Fibroblast of pulmonary artery (primary cell): ENCODE measurements at regions not wholly inside any gene's neighbourhood (a gene's known extent, or its start where the extent isn't known, plus 50 kb on each side); places are given as distances from the start of the nearest gene placed in this dataset.

Experiments used
- DNase-seq: peaks from one replicate; pipeline ENCODE4 v3.0.0-alpha.2; 2010; ENCODE audit warnings: low read depth
- H3K4me3 ChIP-seq: replicated peaks from 2 replicates; pipeline ENCODE4 v1.5.1; 2011; ENCODE audit warnings: low read depth, mild to moderate bottlenecking, control low read depth, low read length, moderate library complexity
- CTCF ChIP-seq: IDR thresholded peaks from 2 replicates; pipeline ENCODE4 v1.5.1; 2011; ENCODE audit warnings: mild to moderate bottlenecking, control low read depth, low read length, inconsistent platforms; ENCODE audit errors: missing control alignments

DNA sequence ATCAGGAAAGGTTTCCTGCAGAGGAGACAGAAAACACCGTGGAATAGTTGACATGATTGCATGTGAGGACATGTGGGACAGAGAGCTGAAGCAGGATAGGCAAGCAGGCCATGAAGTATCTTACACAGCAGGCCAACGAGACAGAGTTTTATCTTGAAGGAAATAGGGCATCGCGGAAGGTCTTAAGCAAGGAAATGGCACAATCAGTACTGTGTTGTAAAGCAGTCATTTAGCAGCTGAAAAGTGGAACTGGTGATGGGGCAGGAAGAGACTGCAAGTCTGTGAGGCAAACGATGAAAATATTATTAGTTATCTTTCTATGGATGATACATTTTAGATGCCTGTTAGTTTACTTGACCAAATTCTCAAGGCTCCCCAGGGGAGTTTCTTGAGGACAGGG is 535.1 kb downstream of the SOX2 start:
- H3K4me3 ChIP-seq: no peak overlapping the region
- TF ChIP-seq CTCF: no peak
- DNase-seq: no peak

- no peak overlapping the region for H3K4me3 ChIP-seq
- DNase-seq: no peak
- no peak for TF ChIP-seq CTCF
Measured at GRCh38 chr3:182248349-182248880, 536.7 kb downstream of the SOX2 start.

- no peak overlapping the region for H3K4me3 ChIP-seq
- no peak for TF ChIP-seq CTCF
- DNase-seq: no peak
Measured at GRCh38 chr3:182252802-182253201, 540.5 kb upstream of the ATP11B start.

DNA sequence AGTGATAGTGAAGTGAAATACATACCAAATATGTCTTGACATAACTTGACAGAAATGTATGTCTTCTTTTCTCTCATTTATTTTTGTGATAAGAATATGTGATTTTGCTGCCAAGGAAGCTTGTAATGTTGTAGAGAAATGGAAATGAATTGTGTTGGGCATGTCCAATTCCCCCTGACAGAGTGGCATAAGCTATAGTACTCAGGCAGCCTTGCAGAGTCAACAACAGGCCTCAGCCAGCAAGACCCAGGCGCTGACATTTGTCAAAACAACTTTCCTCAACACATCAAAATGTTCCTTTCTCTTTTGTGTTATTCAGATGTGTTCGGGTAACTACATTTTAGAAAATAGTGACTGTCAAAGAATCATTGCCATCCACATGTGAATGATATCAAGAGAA is 538.1 kb upstream of the ATP11B start:
- no peak overlapping the region for H3K4me3 ChIP-seq
- no peak for TF ChIP-seq CTCF
- DNase-seq: no peak

DNA sequence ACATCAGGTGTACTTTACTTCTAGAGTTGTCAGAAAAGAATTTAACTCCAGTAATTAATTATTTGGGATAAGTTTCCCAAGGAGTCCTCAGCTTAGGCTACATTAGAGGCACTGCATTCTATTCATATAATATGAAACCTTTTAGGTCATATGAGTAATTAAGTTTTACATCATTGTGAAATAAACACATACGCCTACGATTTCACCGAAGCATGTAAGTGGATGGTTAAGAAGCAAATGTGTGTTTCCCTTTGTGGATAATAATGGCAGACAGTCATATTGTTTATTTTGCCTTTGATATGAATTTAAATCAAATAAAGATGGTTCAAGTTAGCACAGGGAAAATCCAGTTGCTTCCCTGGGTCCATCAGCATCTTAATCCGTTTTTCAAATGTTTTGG is 535.9 kb upstream of the ATP11B start:
- no peak overlapping the region for H3K4me3 ChIP-seq
- DNase-seq: no peak
- TF ChIP-seq CTCF: no peak

- TF ChIP-seq CTCF: peak; percentile 42
- H3K4me3 ChIP-seq: no peak overlapping the region
- peak; percentile 42 for DNase-seq
Measured at GRCh38 chr3:182258538-182259177, 534.6 kb upstream of the ATP11B start.

DNA sequence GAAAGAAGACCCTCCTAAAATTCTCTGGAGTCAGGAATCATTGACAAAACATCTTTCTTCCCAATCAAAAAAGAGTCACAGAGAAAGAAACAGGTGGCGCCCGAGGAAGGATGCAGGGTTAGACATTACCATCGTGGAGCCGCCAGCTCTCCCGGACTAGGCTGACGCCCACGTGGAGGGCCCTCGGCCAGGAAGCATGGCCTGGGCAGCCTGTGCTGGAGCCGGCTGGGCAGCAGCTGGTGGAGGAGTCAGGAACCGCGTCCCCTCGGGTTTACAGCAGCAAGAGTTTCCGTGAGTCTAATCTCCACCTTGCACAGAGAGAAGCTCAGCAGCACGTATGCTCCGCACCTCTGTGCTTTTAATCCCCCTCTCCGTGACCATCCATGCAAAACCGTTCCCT is 533.7 kb upstream of the ATP11B start:
- DNase-seq: no peak
- TF ChIP-seq CTCF: no peak
- H3K4me3 ChIP-seq: no peak overlapping the region
